Prostate gland (tissue), 2 donors: ENCODE measurements at regions not wholly inside any gene's neighbourhood (a gene's known extent, or its start where the extent isn't known, plus 50 kb on each side); places are given as distances from the start of the nearest gene placed in this dataset.

Experiments used
- DNase-seq: peaks from one replicate; pipeline ENCODE4 v3.0.0-alpha.2; 2019; ENCODE audit warnings: low spot score
- H3K27ac ChIP-seq, 2 donors: fragments of 200-600 bp; sonication (generic); 2 replicates each; pipeline ENCODE4 v1.5.1; 2017 to 2019
- H3K27me3 ChIP-seq: fragments of 200-600 bp; sonication (generic); replicated peaks from 2 replicates; pipeline ENCODE4 v1.5.1; 2019; ENCODE audit not compliant: insufficient read depth
- H3K36me3 ChIP-seq, 2 donors: fragments of 200-600 bp; sonication (generic); 1 replicate in 1 of 2; 2 replicates in 1 of 2; pipeline versions ENCODE4 v1.5.1 to v1.8.1; 2017 to 2019
- H3K4me1 ChIP-seq: fragments of 200-600 bp; sonication (generic); replicated peaks from 2 replicates; pipeline ENCODE4 v1.5.1; 2019
- H3K4me3 ChIP-seq, 2 donors: fragments of 200-600 bp; sonication (generic); 2 replicates each; pipeline ENCODE4 v1.5.1; 2017 to 2019
- H3K9me3 ChIP-seq: fragments of 200-600 bp; sonication (generic); 2 replicates; pipeline ENCODE4 v1.5.1; 2017
- CTCF ChIP-seq, 4 experiments: fragments of 200-600 bp in 2 of 4; fragments of 450-650 bp in 2 of 4; sonication (generic) in 2 of 4; IDR thresholded peaks; 1 replicate in 3 of 4; 2 replicates in 1 of 4; pipeline ENCODE4 v1.5.1; 2016 to 2019; ENCODE audit warnings: antibody characterized with exemption in 4 of 4, mild to moderate bottlenecking in 2 of 4, moderate library complexity in 2 of 4
- POLR2A ChIP-seq: fragments of 450-650 bp; IDR thresholded peaks from one replicate; pipeline ENCODE4 v1.6.1; 2016; ENCODE audit warnings: antibody characterized with exemption, mild to moderate bottlenecking
- POLR2AphosphoS5 ChIP-seq: sonication (generic); formaldehyde crosslinking; IDR thresholded peaks from one replicate; pipeline ENCODE4 v1.6.1; 2017; ENCODE audit warnings: antibody characterized with exemption
- WGBS: methylation state at CpG from one replicate; pipeline ENCODE4 v1.1.5; 2018; 5-methylcytosine and 5-hydroxymethylcytosine counted together
- intact Hi-C: fragments of 100-400 bp; cut with DNase I; formaldehyde crosslinking; loops from one replicate; pipeline ENCODE4 v1.14.2; 2022

- TF ChIP-seq POLR2AphosphoS5 (no peak), CTCF (IDR thresholded peaks at IDR 0.05) (no peak), POLR2A (no peak)
- H3K27me3 ChIP-seq: no peaks in the 10 kb centered on the region
- 52% methylated on average over 2 of the region's 2 CpGs for WGBS
- H3K4me3 ChIP-seq: no peak overlapping the region
- intact Hi-C loops: no loop called here
- no peaks in the 10 kb centered on the region for H3K9me3 ChIP-seq
- H3K36me3 ChIP-seq: no peaks in the 10 kb centered on the region
- H3K4me1 ChIP-seq: no peaks in the 10 kb centered on the region
- no peak overlapping the region for H3K27ac ChIP-seq
- DNase-seq: no peak
These were observed 264.5 kb downstream of the OLFM3 start for GRCh38 chr1:101732261-101732660.

- Histone ChIP-seq H3K4me1 (no peaks in the 10 kb centered on the region), H3K36me3 (no peaks in the 10 kb centered on the region), H3K4me3 (no peak overlapping the region), H3K27me3 (no peaks in the 10 kb centered on the region), H3K9me3 (no peaks in the 10 kb centered on the region), H3K27ac (no peak overlapping the region)
- no peak for TF ChIP-seq POLR2A
- no peak for TF ChIP-seq CTCF (IDR thresholded peaks at IDR 0.05)
- TF ChIP-seq POLR2AphosphoS5: no peak
- intact Hi-C loops: no loop called here
- DNase-seq: no peak
These were observed 263.4 kb downstream of the OLFM3 start for GRCh38 chr1:101733340-101733739.

- H3K4me1 ChIP-seq: no peaks in the 10 kb centered on the region
- TF ChIP-seq POLR2A (no peak), CTCF (IDR thresholded peaks at IDR 0.05) (no peak), POLR2AphosphoS5 (no peak)
- no peaks in the 10 kb centered on the region for H3K27me3 ChIP-seq
- H3K27ac ChIP-seq: no peak overlapping the region
- H3K9me3 ChIP-seq: no peaks in the 10 kb centered on the region
- WGBS: 77% methylated on average over 1 of the region's 1 CpG
- no peaks in the 10 kb centered on the region for H3K36me3 ChIP-seq
- DNase-seq: no peak
- intact Hi-C loops: no loop called here
- no peak overlapping the region for H3K4me3 ChIP-seq
These were observed 258.3 kb downstream of the OLFM3 start for GRCh38 chr1:101738475-101738874.

GRCh38 chr1:101739146-101739545, 257.6 kb downstream of the OLFM3 start:
- Histone ChIP-seq H3K36me3 (no peaks in the 10 kb centered on the region), H3K27ac (no peak overlapping the region), H3K9me3 (no peaks in the 10 kb centered on the region), H3K27me3 (no peaks in the 10 kb centered on the region), H3K4me1 (no peaks in the 10 kb centered on the region), H3K4me3 (no peak overlapping the region)
- no peak for DNase-seq
- WGBS: 91% methylated on average over 6 of the region's 6 CpGs
- TF ChIP-seq POLR2AphosphoS5 (no peak), CTCF (IDR thresholded peaks at IDR 0.05) (no peak), POLR2A (no peak)
- intact Hi-C loops: no loop called here

GRCh38 chr1:101739826-101740330, 256.8 kb downstream of the OLFM3 start:
- Histone ChIP-seq H3K4me3 (no peak overlapping the region), H3K9me3 (no peaks in the 10 kb centered on the region), H3K36me3 (no peaks in the 10 kb centered on the region), H3K27ac (no peak overlapping the region), H3K4me1 (no peaks in the 10 kb centered on the region), H3K27me3 (no peaks in the 10 kb centered on the region)
- TF ChIP-seq POLR2AphosphoS5 (no peak), CTCF (IDR thresholded peaks at IDR 0.05) (no peak), POLR2A (no peak)
- 33% methylated on average over 1 of the region's 1 CpG for WGBS
- intact Hi-C loops: no loop called here
- no peak for DNase-seq
